ENCODE measurements at regions not wholly inside any gene's neighbourhood (a gene's known extent, or its start where the extent isn't known, plus 50 kb on each side); places are given as distances from the start of the nearest gene placed in this dataset.

DNA sequence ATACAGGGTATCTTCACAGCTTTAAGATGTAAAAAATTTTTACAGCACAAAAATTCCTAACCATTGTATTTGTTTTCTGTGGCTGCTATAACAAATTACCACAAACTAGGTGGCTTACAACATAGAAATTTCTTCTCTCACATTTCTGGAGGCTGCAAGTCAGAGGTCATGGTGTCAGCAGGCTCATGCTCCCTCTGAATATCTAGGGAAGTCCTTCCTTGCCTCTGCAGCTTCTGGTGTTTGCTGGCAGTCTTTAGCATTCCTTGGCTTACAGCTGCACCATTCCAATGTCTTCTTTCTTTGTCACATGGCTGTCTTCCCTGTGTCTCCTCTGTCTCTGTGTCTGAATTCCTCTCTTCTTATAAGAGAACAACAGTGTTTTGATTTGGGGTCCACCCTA lies 310.2 kb upstream of the SUCLG2 start:
- TF ChIP-seq POLR2A (IDR thresholded peaks at IDR 0.05; ENCODE audit: low read depth, low read length): no peak
- ChIA-PET POLR2A (no interaction called here), CTCF (no interaction called here)
- H3K9ac ChIP-seq (replicated peaks; ENCODE audit: extremely low read depth, insufficient read depth, low read length): no peak overlapping the region
- H3K4me1 ChIP-seq (ENCODE audit: control insufficient read depth, extremely low read depth, insufficient read depth, low read length): no peaks in the 10 kb centered on the region
- dilution Hi-C loops (cut with MboI; ENCODE audit: extremely low pct_ligation_motif_present, low sequenced_read_pairs) (no loop called here), intact Hi-C loops (cut with micrococcal nuclease) (no loop called here)
- H3K9me1 ChIP-seq (replicated peaks; ENCODE audit: control insufficient read depth, extremely low read depth, insufficient read depth, low read length): no peaks in the 10 kb centered on the region
- H3K79me2 ChIP-seq (ENCODE audit: control insufficient read depth, insufficient read depth, low read length): no peaks in the 10 kb centered on the region
- no peak overlapping the region for H3K4me2 ChIP-seq (ENCODE audit: insufficient read depth, low read length)
- no peak overlapping the region for H3K27ac ChIP-seq (ENCODE audit: insufficient read depth, low read depth, low read length)
- H2AFZ ChIP-seq (ENCODE audit: low read depth, low read length): no peak overlapping the region
- no peaks in the 10 kb centered on the region for H3K27me3 ChIP-seq (ENCODE audit: control insufficient read depth in 2 of 2, insufficient read depth in 2 of 2, low read length in 2 of 2)
- peaks cover 3% of the 10 kb centered on the region for H3K9me3 ChIP-seq (replicated peaks; ENCODE audit: control insufficient read depth, insufficient read depth, low read length)
- FAIRE-seq: no peak
- H3K36me3 ChIP-seq (ENCODE audit: control insufficient read depth in 2 of 2, extremely low read depth in 1 of 2, insufficient read depth in 2 of 2, low read length in 2 of 2): no peaks in the 10 kb centered on the region
- no peak for DNase-seq (ENCODE audit: low read depth, low spot score)
- BruUV-seq (replicated peaks): no TSS peak
- no peaks in the 10 kb centered on the region for H4K20me1 ChIP-seq (replicated peaks; ENCODE audit: control insufficient read depth, extremely low read depth, insufficient read depth, low read length)
- no peak overlapping the region for H3K4me3 ChIP-seq (replicated peaks in 1 of 3; ENCODE audit: insufficient read depth in 1 of 3, low read depth in 1 of 3, low read length in 3 of 3)

DNA sequence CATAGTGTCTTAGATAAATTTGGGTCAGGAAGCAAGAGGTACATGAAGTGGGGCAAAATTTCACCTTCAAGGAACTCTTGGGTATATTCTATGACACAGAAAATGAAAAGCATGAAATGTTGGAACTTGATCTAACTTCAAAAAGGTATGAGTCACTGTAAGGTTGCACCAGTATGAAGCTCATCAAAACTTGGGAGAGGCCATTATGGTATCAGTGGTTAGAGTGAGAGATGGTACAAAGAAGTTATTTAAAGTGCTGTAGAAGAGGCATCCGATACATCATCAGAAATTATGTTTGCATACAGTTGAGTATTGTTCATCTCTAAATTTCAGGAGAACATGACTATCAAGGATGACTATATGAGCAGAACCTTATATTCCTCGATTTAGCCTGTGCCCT lies 302.9 kb upstream of the SUCLG2 start:
- DNase-seq (ENCODE audit: low read depth, low spot score) (no peak), FAIRE-seq (no peak)
- no peaks in the 10 kb centered on the region for H3K4me1 ChIP-seq (ENCODE audit: control insufficient read depth, extremely low read depth, insufficient read depth, low read length)
- no peak overlapping the region for H3K27ac ChIP-seq (ENCODE audit: insufficient read depth, low read depth, low read length)
- TF ChIP-seq FOS (IDR thresholded peaks at IDR 0.05; ENCODE audit: borderline replicate concordance, insufficient read depth, low read length) (no peak), CTCF (IDR thresholded peaks at IDR 0.05; ENCODE audit: extremely low read depth in 1 of 2, insufficient read depth in 1 of 2, low read depth in 1 of 2, low read length in 2 of 2) (no peak), MYC (IDR thresholded peaks at IDR 0.05; ENCODE audit: low read depth, low read length) (no peak), POLR2A (IDR thresholded peaks at IDR 0.05; ENCODE audit: low read depth, low read length) (no peak), GATA2 (IDR thresholded peaks at IDR 0.05; ENCODE audit: insufficient read depth, insufficient read length, low read depth, low read length) (no peak), JUN (IDR thresholded peaks at IDR 0.05; ENCODE audit: borderline replicate concordance, insufficient read depth, insufficient read length, low read depth) (no peak), POLR2AphosphoS5 (IDR thresholded peaks at IDR 0.05; ENCODE audit: insufficient read depth, low read depth, low read length) (no peak), EZH2 (IDR thresholded peaks at IDR 0.05; ENCODE audit: borderline replicate concordance, low read depth, low read length, severe bottlenecking) (no peak)
- TF ChIP-seq, protein P1, sequence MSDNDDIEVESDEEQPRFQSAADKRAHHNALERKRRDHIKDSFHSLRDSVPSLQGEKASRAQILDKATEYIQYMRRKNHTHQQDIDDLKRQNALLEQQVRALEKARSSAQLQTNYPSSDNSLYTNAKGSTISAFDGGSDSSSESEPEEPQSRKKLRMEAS (IDR thresholded peaks at IDR 0.05; ENCODE audit: insufficient read depth, insufficient read length): no peak
- no peaks in the 10 kb centered on the region for H3K79me2 ChIP-seq (ENCODE audit: control insufficient read depth, insufficient read depth, low read length)
- intact Hi-C loops (cut with micrococcal nuclease) (no loop called here), dilution Hi-C loops (cut with MboI; ENCODE audit: extremely low pct_ligation_motif_present, low sequenced_read_pairs) (no loop called here)
- H3K36me3 ChIP-seq (ENCODE audit: control insufficient read depth in 2 of 2, extremely low read depth in 1 of 2, insufficient read depth in 2 of 2, low read length in 2 of 2): no peaks in the 10 kb centered on the region
- ChIA-PET POLR2A (no interaction called here), CTCF (no interaction called here)
- no TSS peak for BruUV-seq (replicated peaks)
- H2AFZ ChIP-seq (ENCODE audit: low read depth, low read length): no peak overlapping the region
- no peaks in the 10 kb centered on the region for H4K20me1 ChIP-seq (replicated peaks; ENCODE audit: control insufficient read depth, extremely low read depth, insufficient read depth, low read length)
- no peaks in the 10 kb centered on the region for H3K9me3 ChIP-seq (replicated peaks; ENCODE audit: control insufficient read depth, insufficient read depth, low read length)
- no peak overlapping the region for H3K9ac ChIP-seq (replicated peaks; ENCODE audit: extremely low read depth, insufficient read depth, low read length)
- H3K4me3 ChIP-seq (replicated peaks in 1 of 3; ENCODE audit: insufficient read depth in 1 of 3, low read depth in 1 of 3, low read length in 3 of 3): no peak overlapping the region
- H3K27me3 ChIP-seq (ENCODE audit: control insufficient read depth in 2 of 2, insufficient read depth in 2 of 2, low read length in 2 of 2): no peaks in the 10 kb centered on the region
- H3K4me2 ChIP-seq (ENCODE audit: insufficient read depth, low read length): no peak overlapping the region
- no peaks in the 10 kb centered on the region for H3K9me1 ChIP-seq (replicated peaks; ENCODE audit: control insufficient read depth, extremely low read depth, insufficient read depth, low read length)

All from endothelial cell of umbilical vein (primary cell).